ENCODE measurements at regions not wholly inside any gene's neighbourhood (a gene's known extent, or its start where the extent isn't known, plus 50 kb on each side); places are given as distances from the start of the nearest gene placed in this dataset.

GRCh38 chr2:147398301-147398700 lies 446.5 kb upstream of the ACVR2A start:
- no peaks in the 10 kb centered on the region for H3K36me3 ChIP-seq (ENCODE audit: insufficient read depth, low read length)
- no peaks in the 10 kb centered on the region; the same call in 1 of the 2 replicates for H3K9me3 ChIP-seq (ENCODE audit: control insufficient read depth, insufficient read depth, low read length)
- H3K9ac ChIP-seq (ENCODE audit: low read depth, low read length): no peak overlapping the region
- H3K4me1 ChIP-seq (ENCODE audit: insufficient read depth, low read length): no peaks in the 10 kb centered on the region

- no peak overlapping the region for H3K9ac ChIP-seq (ENCODE audit: low read depth, low read length)
- H3K36me3 ChIP-seq (ENCODE audit: insufficient read depth, low read length): no peaks in the 10 kb centered on the region
- no peaks in the 10 kb centered on the region; the same call in 1 of the 2 replicates for H3K9me3 ChIP-seq (ENCODE audit: control insufficient read depth, insufficient read depth, low read length)
- H3K4me1 ChIP-seq (ENCODE audit: insufficient read depth, low read length): no peaks in the 10 kb centered on the region
Measured at GRCh38 chr2:147396890-147397289, 447.9 kb upstream of the ACVR2A start.

DNA sequence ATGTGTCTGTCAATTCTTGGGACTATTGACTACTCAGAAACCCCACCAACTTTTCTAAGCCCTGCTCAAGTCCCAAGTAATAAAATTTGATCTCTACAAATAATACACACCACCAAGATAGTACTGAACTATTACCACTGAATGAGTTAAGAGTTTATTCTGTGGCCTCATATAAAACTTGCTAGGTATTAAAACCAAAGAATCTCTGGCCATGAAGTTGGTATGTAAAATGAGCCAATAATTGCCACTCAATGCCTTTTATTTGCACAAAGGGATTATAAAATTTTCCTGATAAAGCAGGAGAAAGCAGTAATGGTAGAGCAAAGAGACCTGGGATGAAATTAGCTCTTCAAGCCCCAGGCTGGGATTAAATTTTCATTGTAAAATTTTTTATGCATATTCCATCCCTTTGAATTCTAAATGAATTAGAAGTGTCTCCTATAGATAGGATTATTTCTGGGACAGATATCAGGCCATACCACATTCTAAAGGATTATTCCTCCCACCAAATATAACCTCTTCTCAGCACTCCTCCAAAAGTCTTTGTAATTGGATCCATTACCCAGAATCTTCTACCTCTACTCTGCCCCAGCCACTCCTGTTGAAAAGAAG lies 450.5 kb upstream of the ACVR2A start:
- H3K9ac ChIP-seq (ENCODE audit: low read depth, low read length): no peak overlapping the region
- H3K9me3 ChIP-seq (ENCODE audit: control insufficient read depth, insufficient read depth, low read length): no peaks in the 10 kb centered on the region; the same call in 1 of the 2 replicates
- H3K36me3 ChIP-seq (ENCODE audit: insufficient read depth, low read length): no peaks in the 10 kb centered on the region
- no peaks in the 10 kb centered on the region for H3K4me1 ChIP-seq (ENCODE audit: insufficient read depth, low read length)

DNA sequence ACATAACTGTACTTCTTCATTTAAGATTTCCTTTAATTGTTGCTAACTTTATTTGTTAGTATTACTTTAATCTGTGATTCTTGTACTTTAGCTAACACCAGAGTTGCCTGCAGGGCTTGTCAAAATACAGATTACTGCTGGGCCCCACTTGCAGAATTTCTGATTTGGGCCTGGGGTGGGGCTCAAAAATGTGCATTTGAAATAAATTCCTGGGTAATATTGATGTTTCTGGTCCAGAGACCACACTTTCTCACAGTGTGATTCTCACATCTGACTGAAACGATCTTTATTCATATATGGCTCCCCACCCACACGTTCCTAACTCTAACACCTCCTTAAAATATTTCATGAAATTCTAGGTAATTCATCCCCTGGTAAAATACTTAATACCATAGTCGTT lies 452.6 kb upstream of the ACVR2A start:
- Histone ChIP-seq H3K4me1 (ENCODE audit: insufficient read depth, low read length) (no peaks in the 10 kb centered on the region), H3K9me3 (ENCODE audit: control insufficient read depth, insufficient read depth, low read length) (no peaks in the 10 kb centered on the region; the same call in 1 of the 2 replicates), H3K9ac (ENCODE audit: low read depth, low read length) (no peak overlapping the region)

GRCh38 chr2:147390475-147390874 lies 454.4 kb upstream of the ACVR2A start:
- no peaks in the 10 kb centered on the region; the same call in 1 of the 2 replicates for H3K9me3 ChIP-seq (ENCODE audit: control insufficient read depth, insufficient read depth, low read length)
- no peaks in the 10 kb centered on the region for H3K4me1 ChIP-seq (ENCODE audit: insufficient read depth, low read length)
- H3K36me3 ChIP-seq (ENCODE audit: insufficient read depth, low read length): no peaks in the 10 kb centered on the region
- no peak overlapping the region for H3K9ac ChIP-seq (ENCODE audit: low read depth, low read length)

More for the DNA sequence above, 452.6 kb upstream of the ACVR2A start:
- H3K36me3 ChIP-seq (ENCODE audit: insufficient read depth, low read length): no peaks in the 10 kb centered on the region

- H3K9ac ChIP-seq (ENCODE audit: low read depth, low read length): no peak overlapping the region
- H3K4me1 ChIP-seq (ENCODE audit: insufficient read depth, low read length): no peaks in the 10 kb centered on the region
- no peaks in the 10 kb centered on the region; the same call in 1 of the 2 replicates for H3K9me3 ChIP-seq (ENCODE audit: control insufficient read depth, insufficient read depth, low read length)
- H3K36me3 ChIP-seq (ENCODE audit: insufficient read depth, low read length): no peaks in the 10 kb centered on the region
Measured at GRCh38 chr2:147389218-147389617, 455.6 kb upstream of the ACVR2A start.

GRCh38 chr2:147388217-147388616 lies 456.6 kb upstream of the ACVR2A start:
- no peak overlapping the region for H3K9ac ChIP-seq (ENCODE audit: low read depth, low read length)
- no peaks in the 10 kb centered on the region for H3K4me1 ChIP-seq (ENCODE audit: insufficient read depth, low read length)
- H3K36me3 ChIP-seq (ENCODE audit: insufficient read depth, low read length): no peaks in the 10 kb centered on the region
- no peaks in the 10 kb centered on the region; the same call in 1 of the 2 replicates for H3K9me3 ChIP-seq (ENCODE audit: control insufficient read depth, insufficient read depth, low read length)

GRCh38 chr2:147386284-147386683 lies 458.5 kb upstream of the ACVR2A start:
- Histone ChIP-seq H3K9me3 (ENCODE audit: control insufficient read depth, insufficient read depth, low read length) (no peaks in the 10 kb centered on the region; the same call in 1 of the 2 replicates), H3K4me1 (ENCODE audit: insufficient read depth, low read length) (no peaks in the 10 kb centered on the region), H3K36me3 (ENCODE audit: insufficient read depth, low read length) (no peaks in the 10 kb centered on the region), H3K9ac (ENCODE audit: low read depth, low read length) (no peak overlapping the region)

DNA sequence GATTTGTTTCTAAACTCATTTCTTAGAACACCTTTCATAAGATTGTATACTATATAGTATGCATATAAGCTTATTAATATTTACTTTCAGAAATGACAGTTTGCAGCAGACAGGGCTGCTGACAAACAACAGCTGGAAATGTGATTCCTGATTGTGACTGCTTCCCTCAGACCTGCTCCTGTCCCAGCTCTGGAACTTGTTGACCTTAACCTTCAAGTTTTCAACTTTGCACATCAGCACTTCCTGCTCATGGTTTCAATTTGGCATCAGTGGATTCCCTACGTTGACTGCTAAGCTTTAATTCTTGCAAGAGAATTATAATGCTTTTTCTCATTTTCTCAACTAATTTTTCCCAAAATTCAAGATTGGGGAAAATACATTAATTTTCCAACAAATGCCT lies 459.2 kb upstream of the ACVR2A start:
- Histone ChIP-seq H3K9me3 (ENCODE audit: control insufficient read depth, insufficient read depth, low read length) (no peaks in the 10 kb centered on the region; the same call in 1 of the 2 replicates), H3K36me3 (ENCODE audit: insufficient read depth, low read length) (no peaks in the 10 kb centered on the region), H3K9ac (ENCODE audit: low read depth, low read length) (no peak overlapping the region), H3K4me1 (ENCODE audit: insufficient read depth, low read length) (no peaks in the 10 kb centered on the region)

DNA sequence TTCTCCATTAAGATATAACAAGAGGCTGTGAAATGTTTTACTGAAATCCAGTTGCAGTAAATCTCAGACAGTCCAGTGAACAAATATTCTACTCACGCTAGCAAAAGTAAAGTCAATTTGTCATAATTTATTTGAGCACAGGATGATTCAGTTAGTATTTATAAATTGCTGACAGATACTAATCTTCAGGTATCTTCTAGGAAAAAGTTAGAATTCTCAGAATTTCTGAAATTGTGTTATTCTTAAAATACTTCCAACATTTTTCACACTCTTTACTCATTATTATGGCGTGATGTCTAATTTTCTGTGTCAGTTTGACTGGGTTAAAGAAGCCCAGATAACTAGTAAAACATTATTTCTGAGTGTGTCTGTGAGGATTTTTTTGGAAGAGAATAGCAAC lies 460.2 kb upstream of the ACVR2A start:
- Histone ChIP-seq H3K9me3 (ENCODE audit: control insufficient read depth, insufficient read depth, low read length) (no peaks in the 10 kb centered on the region; the same call in 1 of the 2 replicates), H3K4me1 (ENCODE audit: insufficient read depth, low read length) (no peaks in the 10 kb centered on the region), H3K36me3 (ENCODE audit: insufficient read depth, low read length) (no peaks in the 10 kb centered on the region), H3K9ac (ENCODE audit: low read depth, low read length) (no peak overlapping the region)

- H3K4me1 ChIP-seq (ENCODE audit: insufficient read depth, low read length): no peaks in the 10 kb centered on the region
- no peaks in the 10 kb centered on the region for H3K9me3 ChIP-seq (ENCODE audit: control insufficient read depth, insufficient read depth, low read length)
- H3K36me3 ChIP-seq (ENCODE audit: insufficient read depth, low read length): no peaks in the 10 kb centered on the region
- H3K9ac ChIP-seq (ENCODE audit: low read depth, low read length): no peak overlapping the region
Measured at GRCh38 chr2:147382322-147382948, 462.4 kb upstream of the ACVR2A start.

DNA sequence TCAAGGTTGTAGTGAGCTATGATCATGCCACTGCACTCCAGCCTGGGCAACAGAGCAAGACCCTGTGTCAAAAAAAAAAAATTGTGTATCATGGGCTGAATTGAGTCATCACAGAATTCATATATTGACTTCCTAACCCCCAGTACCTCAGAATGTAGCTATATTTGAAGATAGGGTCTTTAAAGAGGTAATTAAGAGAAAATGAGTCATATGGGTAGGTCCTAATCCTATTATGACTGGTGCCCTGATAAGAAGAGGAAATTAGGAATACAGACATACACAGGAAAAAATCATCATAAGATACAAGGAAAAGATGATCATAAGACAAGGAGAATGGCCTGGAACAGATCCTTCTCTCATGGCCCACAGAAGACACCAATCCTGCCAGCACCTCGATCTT lies 466.4 kb upstream of the ACVR2A start:
- Histone ChIP-seq H3K9ac (ENCODE audit: low read depth, low read length) (no peak overlapping the region), H3K36me3 (ENCODE audit: insufficient read depth, low read length) (no peaks in the 10 kb centered on the region), H3K9me3 (ENCODE audit: control insufficient read depth, insufficient read depth, low read length) (no peaks in the 10 kb centered on the region), H3K4me1 (ENCODE audit: insufficient read depth, low read length) (peaks cover 3% of the 10 kb centered on the region; the same call in 1 of the 2 replicates)

DNA sequence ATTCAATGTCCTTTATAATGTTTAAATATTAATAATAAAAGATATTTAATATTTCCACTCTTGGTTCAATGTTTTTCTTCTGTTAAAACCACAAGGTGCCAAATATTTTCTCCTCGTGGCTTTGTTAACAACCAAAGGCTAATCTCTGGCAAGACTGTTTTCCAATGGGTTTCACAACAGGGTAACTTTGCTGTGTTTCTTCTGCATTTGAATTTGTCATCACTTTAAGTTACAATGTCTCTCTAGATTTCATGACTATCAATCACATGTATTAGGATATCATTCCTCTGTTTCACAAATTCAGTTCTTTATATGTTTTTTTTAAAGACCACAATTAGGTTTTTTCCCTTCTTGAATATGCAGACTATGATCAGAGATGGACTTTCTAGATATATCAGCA lies 469.8 kb upstream of the ACVR2A start:
- no peaks in the 10 kb centered on the region for H3K9me3 ChIP-seq (ENCODE audit: control insufficient read depth, insufficient read depth, low read length)
- peaks cover 3% of the 10 kb centered on the region; the same call in 1 of the 2 replicates for H3K4me1 ChIP-seq (ENCODE audit: insufficient read depth, low read length)
- H3K9ac ChIP-seq (ENCODE audit: low read depth, low read length): no peak overlapping the region

GRCh38 chr2:147374423-147374811 lies 470.4 kb upstream of the ACVR2A start:
- H3K9me3 ChIP-seq (ENCODE audit: control insufficient read depth, insufficient read depth, low read length): no peaks in the 10 kb centered on the region
- H3K9ac ChIP-seq (ENCODE audit: low read depth, low read length): no peak overlapping the region
- H3K36me3 ChIP-seq (ENCODE audit: insufficient read depth, low read length): no peaks in the 10 kb centered on the region
- peaks cover 3% of the 10 kb centered on the region; the same call in 1 of the 2 replicates for H3K4me1 ChIP-seq (ENCODE audit: insufficient read depth, low read length)

More for the DNA sequence above, 469.8 kb upstream of the ACVR2A start:
- H3K36me3 ChIP-seq (ENCODE audit: insufficient read depth, low read length): no peaks in the 10 kb centered on the region

DNA sequence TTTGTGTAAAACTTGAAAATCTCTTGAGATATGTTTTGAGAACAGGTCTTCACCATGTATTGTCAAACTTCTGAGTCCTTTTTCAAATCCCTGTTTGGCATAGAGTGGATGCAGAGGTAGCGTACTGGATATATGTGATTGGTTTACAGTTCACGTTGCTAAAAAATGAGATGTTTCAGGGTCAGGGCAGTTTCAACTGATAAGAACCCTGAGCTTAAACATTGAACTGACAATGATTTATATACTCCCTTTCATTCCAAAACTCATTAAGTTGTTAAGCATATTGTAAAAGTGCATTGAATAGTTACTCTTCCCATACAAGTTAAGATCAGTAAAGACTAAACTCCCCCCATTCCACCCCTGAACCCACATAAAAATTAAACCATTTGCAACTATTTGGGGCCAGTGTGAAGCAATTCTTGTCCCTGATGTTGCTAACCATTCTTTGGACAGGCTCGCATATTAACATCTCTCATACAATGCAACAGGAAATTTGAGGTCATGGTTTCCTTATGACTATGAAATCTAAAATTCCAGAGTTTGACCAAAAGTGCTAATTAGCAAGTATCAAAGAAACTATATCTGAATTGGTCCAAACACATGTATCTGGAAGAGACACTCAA lies 470.9 kb upstream of the ACVR2A start:
- H3K9me3 ChIP-seq (ENCODE audit: control insufficient read depth, insufficient read depth, low read length): no peaks in the 10 kb centered on the region
- no peak overlapping the region for H3K9ac ChIP-seq (ENCODE audit: low read depth, low read length)
- H3K4me1 ChIP-seq (ENCODE audit: insufficient read depth, low read length): peaks cover 3% of the 10 kb centered on the region; the same call in 1 of the 2 replicates

More for the DNA sequence above, 470.9 kb upstream of the ACVR2A start:
- no peaks in the 10 kb centered on the region for H3K36me3 ChIP-seq (ENCODE audit: insufficient read depth, low read length)
